ENCODE measurements at regions not wholly inside any gene's neighbourhood (a gene's known extent, or its start where the extent isn't known, plus 50 kb on each side); places are given as distances from the start of the nearest gene placed in this dataset.

- Mint-ChIP-seq H3K9me3 (no peaks in the 10 kb centered on the region), H3K4me3 (no peak overlapping the region), H3K4me1 (ENCODE audit: low read depth) (no peaks in the 10 kb centered on the region), H3K27ac (no peak overlapping the region), H3K36me3 (ENCODE audit: low read depth) (no peaks in the 10 kb centered on the region), H3K27me3 (no peaks in the 10 kb centered on the region)
- intact Hi-C loops (cut with micrococcal nuclease), result no loop called here
Observed at GRCh38 chr11:70839851-70840250, 412.5 kb downstream of the SHANK2 start.

GRCh38 chr11:70841264-70841663, 411.1 kb downstream of the SHANK2 start:
- H3K9me3 Mint-ChIP-seq, result no peaks in the 10 kb centered on the region
- intact Hi-C loops (cut with micrococcal nuclease), result no loop called here
- H3K4me1 Mint-ChIP-seq (ENCODE audit: low read depth), result no peaks in the 10 kb centered on the region
- no peak overlapping the region for H3K27ac Mint-ChIP-seq
- H3K4me3 Mint-ChIP-seq, result no peak overlapping the region
- peaks cover 7% of the 10 kb centered on the region for H3K27me3 Mint-ChIP-seq
- H3K36me3 Mint-ChIP-seq (ENCODE audit: low read depth), result no peaks in the 10 kb centered on the region

GRCh38 chr11:70842256-70842655, 410.1 kb downstream of the SHANK2 start:
- intact Hi-C loops (cut with micrococcal nuclease), result no loop called here
- no peaks in the 10 kb centered on the region for H3K9me3 Mint-ChIP-seq
- no peak overlapping the region for H3K4me3 Mint-ChIP-seq
- H3K27me3 Mint-ChIP-seq, result peaks cover 7% of the 10 kb centered on the region
- no peaks in the 10 kb centered on the region for H3K4me1 Mint-ChIP-seq (ENCODE audit: low read depth)
- H3K27ac Mint-ChIP-seq, result no peak overlapping the region
- H3K36me3 Mint-ChIP-seq (ENCODE audit: low read depth), result no peaks in the 10 kb centered on the region

- Mint-ChIP-seq H3K27ac (no peak overlapping the region), H3K4me1 (ENCODE audit: low read depth) (no peaks in the 10 kb centered on the region), H3K27me3 (peaks cover 7% of the 10 kb centered on the region), H3K36me3 (ENCODE audit: low read depth) (no peaks in the 10 kb centered on the region), H3K4me3 (no peak overlapping the region), H3K9me3 (no peaks in the 10 kb centered on the region)
- intact Hi-C loops (cut with micrococcal nuclease), result no loop called here
Observed at GRCh38 chr11:70842701-70843100, 409.7 kb downstream of the SHANK2 start.

GRCh38 chr11:70843906-70844305, 408.5 kb downstream of the SHANK2 start:
- no peaks in the 10 kb centered on the region for H3K36me3 Mint-ChIP-seq (ENCODE audit: low read depth)
- intact Hi-C loops (cut with micrococcal nuclease), result no loop called here
- no peak overlapping the region for H3K27ac Mint-ChIP-seq
- H3K4me1 Mint-ChIP-seq (ENCODE audit: low read depth), result no peaks in the 10 kb centered on the region
- H3K4me3 Mint-ChIP-seq, result no peak overlapping the region
- H3K9me3 Mint-ChIP-seq, result no peaks in the 10 kb centered on the region
- H3K27me3 Mint-ChIP-seq, result peaks cover 7% of the 10 kb centered on the region

GRCh38 chr11:70844387-70844786, 408.0 kb downstream of the SHANK2 start:
- no peak overlapping the region for H3K4me3 Mint-ChIP-seq
- no peak overlapping the region for H3K27ac Mint-ChIP-seq
- H3K27me3 Mint-ChIP-seq, result peaks cover 7% of the 10 kb centered on the region
- intact Hi-C loops (cut with micrococcal nuclease), result no loop called here
- H3K9me3 Mint-ChIP-seq, result no peaks in the 10 kb centered on the region
- no peaks in the 10 kb centered on the region for H3K4me1 Mint-ChIP-seq (ENCODE audit: low read depth)
- H3K36me3 Mint-ChIP-seq (ENCODE audit: low read depth), result no peaks in the 10 kb centered on the region

- H3K27ac Mint-ChIP-seq, result no peak overlapping the region
- no peaks in the 10 kb centered on the region for H3K36me3 Mint-ChIP-seq (ENCODE audit: low read depth)
- no peak overlapping the region for H3K4me3 Mint-ChIP-seq
- intact Hi-C loops (cut with micrococcal nuclease), result no loop called here
- H3K27me3 Mint-ChIP-seq, result peaks cover 7% of the 10 kb centered on the region
- H3K9me3 Mint-ChIP-seq, result no peaks in the 10 kb centered on the region
- H3K4me1 Mint-ChIP-seq (ENCODE audit: low read depth), result no peaks in the 10 kb centered on the region
Observed at GRCh38 chr11:70845591-70846041, 406.8 kb downstream of the SHANK2 start.

- Mint-ChIP-seq H3K27me3 (peaks cover 7% of the 10 kb centered on the region), H3K4me3 (no peak overlapping the region), H3K9me3 (no peaks in the 10 kb centered on the region), H3K4me1 (ENCODE audit: low read depth) (no peaks in the 10 kb centered on the region), H3K27ac (no peak overlapping the region), H3K36me3 (ENCODE audit: low read depth) (no peaks in the 10 kb centered on the region)
- intact Hi-C loops (cut with micrococcal nuclease), result no loop called here
Observed at GRCh38 chr11:70846781-70847655, 405.4 kb downstream of the SHANK2 start.

GRCh38 chr11:70848243-70848750, 404.1 kb downstream of the SHANK2 start:
- H3K4me1 Mint-ChIP-seq (ENCODE audit: low read depth), result no peaks in the 10 kb centered on the region
- intact Hi-C loops (cut with micrococcal nuclease), result no loop called here
- peaks cover 7% of the 10 kb centered on the region for H3K27me3 Mint-ChIP-seq
- H3K36me3 Mint-ChIP-seq (ENCODE audit: low read depth), result no peaks in the 10 kb centered on the region
- no peak overlapping the region for H3K4me3 Mint-ChIP-seq
- no peaks in the 10 kb centered on the region for H3K9me3 Mint-ChIP-seq
- H3K27ac Mint-ChIP-seq, result no peak overlapping the region

GRCh38 chr11:70849031-70849430, 403.3 kb downstream of the SHANK2 start:
- intact Hi-C loops (cut with micrococcal nuclease), result no loop called here
- Mint-ChIP-seq H3K4me3 (no peak overlapping the region), H3K27me3 (peaks cover 7% of the 10 kb centered on the region), H3K27ac (no peak overlapping the region), H3K9me3 (no peaks in the 10 kb centered on the region), H3K4me1 (ENCODE audit: low read depth) (no peaks in the 10 kb centered on the region), H3K36me3 (ENCODE audit: low read depth) (no peaks in the 10 kb centered on the region)

- no peaks in the 10 kb centered on the region for H3K27me3 Mint-ChIP-seq
- no peak overlapping the region for H3K27ac Mint-ChIP-seq
- intact Hi-C loops (cut with micrococcal nuclease), result no loop called here
- H3K4me1 Mint-ChIP-seq (ENCODE audit: low read depth), result no peaks in the 10 kb centered on the region
- no peaks in the 10 kb centered on the region for H3K36me3 Mint-ChIP-seq (ENCODE audit: low read depth)
- H3K9me3 Mint-ChIP-seq, result no peaks in the 10 kb centered on the region
- no peak overlapping the region for H3K4me3 Mint-ChIP-seq
Observed at GRCh38 chr11:70851308-70851707, 401.1 kb downstream of the SHANK2 start.

GRCh38 chr11:70851907-70852306, 400.5 kb downstream of the SHANK2 start:
- no peaks in the 10 kb centered on the region for H3K27me3 Mint-ChIP-seq
- no peaks in the 10 kb centered on the region for H3K36me3 Mint-ChIP-seq (ENCODE audit: low read depth)
- no peaks in the 10 kb centered on the region for H3K4me1 Mint-ChIP-seq (ENCODE audit: low read depth)
- H3K9me3 Mint-ChIP-seq, result no peaks in the 10 kb centered on the region
- intact Hi-C loops (cut with micrococcal nuclease), result no loop called here
- no peak overlapping the region for H3K4me3 Mint-ChIP-seq
- no peak overlapping the region for H3K27ac Mint-ChIP-seq

- intact Hi-C loops (cut with micrococcal nuclease), result no loop called here
- H3K27me3 Mint-ChIP-seq, result no peaks in the 10 kb centered on the region
Observed at GRCh38 chr11:70853068-70853769, 399.2 kb downstream of the SHANK2 start.

GRCh38 chr11:70853770-70854108, 398.6 kb downstream of the SHANK2 start:
- H3K36me3 Mint-ChIP-seq (ENCODE audit: low read depth), result no peaks in the 10 kb centered on the region
- no peaks in the 10 kb centered on the region for H3K4me1 Mint-ChIP-seq (ENCODE audit: low read depth)
- no peak overlapping the region for H3K27ac Mint-ChIP-seq
- H3K9me3 Mint-ChIP-seq, result no peaks in the 10 kb centered on the region
- intact Hi-C loops (cut with micrococcal nuclease), result no loop called here
- H3K27me3 Mint-ChIP-seq, result no peaks in the 10 kb centered on the region
- no peak overlapping the region for H3K4me3 Mint-ChIP-seq

More at GRCh38 chr11:70853068-70853769, 399.2 kb downstream of the SHANK2 start:
- Mint-ChIP-seq H3K36me3 (ENCODE audit: low read depth) (no peaks in the 10 kb centered on the region), H3K4me1 (ENCODE audit: low read depth) (no peaks in the 10 kb centered on the region), H3K4me3 (no peak overlapping the region), H3K9me3 (no peaks in the 10 kb centered on the region), H3K27ac (no peak overlapping the region)
